Duodenal mucosa (tissue), 2 donors: ENCODE measurements at regions not wholly inside any gene's neighbourhood (a gene's known extent, or its start where the extent isn't known, plus 50 kb on each side); places are given as distances from the start of the nearest gene placed in this dataset.

ENCODE experiments used
- H3K27ac ChIP-seq: one replicate; pipeline ENCODE4 v1.7.0; 2013; ENCODE audit warnings: low read depth, low read length
- H3K27me3 ChIP-seq, 2 donors: one replicate each; pipeline ENCODE4 v1.7.0; 2013; ENCODE audit warnings: low read length in 2 of 2, control low read depth in 1 of 2; ENCODE audit not compliant: insufficient read depth in 2 of 2, control insufficient read depth in 1 of 2
- H3K36me3 ChIP-seq, 2 donors: one replicate each; pipeline ENCODE4 v1.7.0; 2013; ENCODE audit warnings: low read length in 2 of 2, control low read depth in 1 of 2; ENCODE audit not compliant: insufficient read depth in 2 of 2, control insufficient read depth in 1 of 2
- H3K4me1 ChIP-seq, 2 donors: one replicate each; pipeline ENCODE4 v1.7.0; 2013; ENCODE audit warnings: low read length in 2 of 2, control low read depth in 1 of 2; ENCODE audit not compliant: insufficient read depth in 2 of 2, control insufficient read depth in 1 of 2
- H3K4me3 ChIP-seq, 2 donors: one replicate each; pipeline ENCODE4 v1.7.0; 2013; ENCODE audit warnings: low read length in 2 of 2, low read depth in 1 of 2
- H3K9ac ChIP-seq, 2 donors: one replicate each; pipeline ENCODE4 v1.7.0; 2013; ENCODE audit warnings: low read length in 2 of 2, low read depth in 1 of 2
- H3K9me3 ChIP-seq, 2 donors: one replicate each; pipeline ENCODE4 v1.7.0; 2013; ENCODE audit warnings: low read length in 2 of 2, control low read depth in 1 of 2; ENCODE audit not compliant: control insufficient read depth in 1 of 2

GRCh38 chr11:81052344-81053158, 1611.7 kb upstream of the TENM4 start:
- no peaks in the 10 kb centered on the region for H3K4me1 ChIP-seq
- no peak overlapping the region for H3K27ac ChIP-seq
- H3K27me3 ChIP-seq: no peaks in the 10 kb centered on the region
- no peak overlapping the region for H3K4me3 ChIP-seq
- no peak overlapping the region for H3K9ac ChIP-seq
- H3K9me3 ChIP-seq: no peaks in the 10 kb centered on the region
- no peaks in the 10 kb centered on the region for H3K36me3 ChIP-seq

DNA sequence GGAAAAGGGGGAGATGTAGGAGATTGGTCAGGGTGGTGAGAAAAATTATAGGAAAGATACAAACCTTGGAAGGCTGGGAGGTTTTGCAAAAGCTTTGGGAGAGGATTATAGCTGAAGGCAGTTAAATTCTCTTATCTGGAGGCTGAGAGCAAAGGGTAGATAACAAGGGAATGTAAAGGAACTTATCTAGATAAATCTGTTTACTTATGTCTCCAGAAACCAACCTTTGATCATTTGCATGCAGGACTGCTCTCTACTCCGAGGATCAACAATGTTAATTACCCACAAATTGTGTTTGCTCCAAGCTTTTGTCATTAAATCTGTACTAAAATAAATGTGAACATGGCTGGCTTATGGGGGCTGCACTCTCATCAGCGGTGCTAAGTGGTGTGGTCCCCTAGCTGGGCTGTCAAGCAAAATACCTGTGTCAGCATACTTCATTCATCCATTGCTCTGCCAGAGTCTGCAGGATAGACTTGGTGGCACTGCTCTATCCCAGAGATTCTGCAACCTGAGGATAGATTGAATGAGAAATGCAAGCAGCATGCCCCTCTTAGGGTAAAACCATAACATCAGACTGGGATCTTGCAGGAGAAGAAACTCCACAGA, 1599.2 kb upstream of the TENM4 start:
- Histone ChIP-seq H3K4me1 (peaks cover 12 to 15% of the 10 kb centered on the region in 2 donors), H3K27ac (no peak overlapping the region), H3K4me3 (peak overlapping the region in 1 of 2 donors; percentile 16), H3K36me3 (no peaks in the 10 kb centered on the region), H3K27me3 (no peaks in the 10 kb centered on the region), H3K9ac (no peak overlapping the region), H3K9me3 (peaks cover 10 to 20% of the 10 kb centered on the region in 2 donors)

- Histone ChIP-seq H3K4me3 (no peak overlapping the region), H3K9ac (no peak overlapping the region), H3K9me3 (peaks cover 10 to 20% of the 10 kb centered on the region in 2 donors), H3K4me1 (peaks cover 15 to 16% of the 10 kb centered on the region in 2 donors), H3K27me3 (no peaks in the 10 kb centered on the region), H3K27ac (no peak overlapping the region), H3K36me3 (no peaks in the 10 kb centered on the region)
Observed at GRCh38 chr11:81036168-81036870, 1595.5 kb upstream of the TENM4 start.

DNA sequence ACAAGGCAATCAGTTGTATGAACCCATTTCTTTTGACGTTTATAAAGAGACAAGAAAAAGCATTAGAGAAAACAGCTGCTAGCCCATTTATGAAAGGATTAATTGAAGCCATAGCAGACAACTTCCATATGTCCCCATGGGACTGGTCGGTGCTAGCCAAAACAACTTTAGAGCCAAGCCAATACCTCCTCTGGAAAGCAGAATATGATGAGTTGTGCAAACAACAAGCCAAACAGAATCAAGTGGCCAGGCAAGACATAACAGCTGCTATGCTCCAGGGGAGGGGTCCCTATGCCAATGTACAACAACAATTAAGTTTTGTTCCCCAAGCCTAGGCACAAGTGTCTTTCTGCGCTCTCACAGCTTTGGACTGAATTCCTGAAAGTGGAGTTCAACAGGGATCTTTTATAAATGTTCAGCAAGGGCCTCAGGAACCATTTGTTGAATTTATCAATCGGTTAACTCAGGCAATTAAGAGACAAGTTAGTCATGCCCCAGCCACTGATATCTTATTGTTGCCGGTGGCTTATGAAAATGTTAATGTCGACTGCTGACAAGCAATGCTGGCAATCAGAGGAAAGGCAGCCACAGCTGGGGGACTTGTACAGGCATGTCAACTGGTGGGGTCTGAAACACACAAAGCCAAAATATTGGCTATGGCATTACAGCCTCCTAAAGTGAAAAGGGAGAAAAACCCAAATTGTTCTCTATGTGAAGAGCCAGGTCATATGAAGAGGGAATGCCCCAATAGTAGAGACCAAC, 1593.1 kb upstream of the TENM4 start:
- peaks cover 10 to 20% of the 10 kb centered on the region in 2 donors for H3K9me3 ChIP-seq
- no peaks in the 10 kb centered on the region for H3K36me3 ChIP-seq
- H3K9ac ChIP-seq: no peak overlapping the region
- no peak overlapping the region for H3K27ac ChIP-seq
- peaks cover 0 to 4% of the 10 kb centered on the region in 2 donors for H3K4me1 ChIP-seq
- no peaks in the 10 kb centered on the region for H3K27me3 ChIP-seq
- H3K4me3 ChIP-seq: no peak overlapping the region

GRCh38 chr11:81032906-81033305, 1592.1 kb upstream of the TENM4 start:
- Histone ChIP-seq H3K9me3 (peaks cover 10 to 20% of the 10 kb centered on the region in 2 donors), H3K9ac (no peak overlapping the region), H3K4me1 (peaks cover 0 to 4% of the 10 kb centered on the region in 2 donors), H3K27ac (no peak overlapping the region), H3K36me3 (no peaks in the 10 kb centered on the region), H3K4me3 (no peak overlapping the region), H3K27me3 (no peaks in the 10 kb centered on the region)

- no peak overlapping the region for H3K9ac ChIP-seq
- H3K27me3 ChIP-seq: no peaks in the 10 kb centered on the region
- no peaks in the 10 kb centered on the region for H3K36me3 ChIP-seq
- H3K4me1 ChIP-seq: peaks cover 0 to 4% of the 10 kb centered on the region in 2 donors
- no peak overlapping the region for H3K27ac ChIP-seq
- no peaks in the 10 kb centered on the region for H3K9me3 ChIP-seq
- H3K4me3 ChIP-seq: no peak overlapping the region
Observed at GRCh38 chr11:81030186-81030585, 1589.4 kb upstream of the TENM4 start.

DNA sequence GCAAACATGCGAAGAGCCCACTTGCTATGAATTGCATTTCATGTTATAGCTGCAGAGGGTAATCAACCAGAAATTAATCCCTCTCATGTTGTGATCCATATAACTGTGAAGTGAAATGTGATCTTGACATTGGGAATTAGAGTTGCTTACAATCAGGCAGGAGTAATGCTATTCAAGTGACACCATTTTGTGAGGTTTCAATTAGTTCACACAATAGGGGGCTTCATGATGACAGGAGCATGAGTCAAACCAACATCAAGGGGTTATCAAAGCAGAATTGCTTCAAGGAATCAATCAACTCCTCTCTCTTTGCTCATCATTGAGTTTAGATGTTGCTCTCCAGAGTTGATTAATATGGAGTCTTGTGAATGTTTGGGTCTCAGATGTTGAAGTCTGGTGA, 1585.2 kb upstream of the TENM4 start:
- Histone ChIP-seq H3K9me3 (no peaks in the 10 kb centered on the region), H3K27ac (no peak overlapping the region), H3K4me3 (no peak overlapping the region), H3K9ac (no peak overlapping the region), H3K4me1 (no peaks in the 10 kb centered on the region), H3K36me3 (no peaks in the 10 kb centered on the region), H3K27me3 (no peaks in the 10 kb centered on the region)

DNA sequence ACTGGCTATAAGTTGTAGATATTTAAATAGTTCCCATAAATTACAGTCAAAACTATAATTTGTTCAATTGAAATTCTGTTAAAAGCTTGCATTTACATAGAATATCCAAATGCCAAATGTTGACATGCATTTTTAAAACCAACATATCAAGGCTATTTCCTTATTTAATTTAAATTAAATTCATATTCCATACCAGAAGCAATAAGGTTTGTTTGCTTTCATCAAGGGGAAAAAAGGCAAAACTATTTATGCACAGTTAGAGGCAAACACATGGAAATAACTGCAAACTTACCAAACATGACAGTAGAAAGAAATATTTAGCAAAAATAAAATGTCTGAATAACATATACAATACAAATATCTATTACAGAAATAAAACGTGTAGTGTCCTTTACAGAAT, 1581.2 kb upstream of the TENM4 start:
- no peaks in the 10 kb centered on the region for H3K36me3 ChIP-seq
- H3K9ac ChIP-seq: no peak overlapping the region
- H3K4me3 ChIP-seq: no peak overlapping the region
- no peaks in the 10 kb centered on the region for H3K9me3 ChIP-seq
- no peaks in the 10 kb centered on the region for H3K27me3 ChIP-seq
- no peaks in the 10 kb centered on the region for H3K4me1 ChIP-seq
- H3K27ac ChIP-seq: no peak overlapping the region

GRCh38 chr11:81010631-81011030, 1569.8 kb upstream of the TENM4 start:
- Histone ChIP-seq H3K27me3 (no peaks in the 10 kb centered on the region), H3K36me3 (no peaks in the 10 kb centered on the region), H3K27ac (no peak overlapping the region), H3K4me1 (no peaks in the 10 kb centered on the region), H3K9me3 (no peaks in the 10 kb centered on the region), H3K9ac (no peak overlapping the region), H3K4me3 (no peak overlapping the region)
